ENCODE measurements at regions not wholly inside any gene's neighbourhood (a gene's known extent, or its start where the extent isn't known, plus 50 kb on each side); places are given as distances from the start of the nearest gene placed in this dataset.

DNA sequence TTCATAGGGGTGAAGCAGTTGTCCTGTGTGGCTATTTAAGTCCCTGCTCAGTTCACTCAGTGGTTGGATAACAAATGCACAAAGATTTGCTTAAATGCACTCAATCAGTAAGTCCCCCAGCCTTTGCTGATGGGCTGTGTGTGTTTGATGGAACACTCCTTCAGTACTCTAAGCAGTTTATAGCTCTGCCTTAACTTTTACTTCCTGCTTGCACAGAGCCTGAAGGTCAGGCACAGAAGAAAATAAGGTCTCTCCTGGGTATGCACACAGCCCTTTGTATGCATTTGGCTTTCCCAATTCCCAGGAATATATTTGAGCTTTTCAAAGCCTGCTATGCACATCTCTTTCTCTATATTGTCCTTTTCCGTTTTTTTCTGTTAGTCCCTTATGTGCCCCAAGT is 208.7 kb upstream of the STK17B start:
- Histone ChIP-seq H3K4me2 (no peak overlapping the region), H3K27me3 (no peaks in the 10 kb centered on the region), H3K27ac (no peak overlapping the region), H3K9me3 (ENCODE audit: low read depth) (no peaks in the 10 kb centered on the region), H4K20me1 (ENCODE audit: insufficient read depth, poor library complexity, severe bottlenecking) (no peaks in the 10 kb centered on the region), H3K4me3 (no peak overlapping the region), H3K79me2 (no peaks in the 10 kb centered on the region), H3K36me3 (replicated peaks; ENCODE audit: insufficient read depth, low read depth) (no peaks in the 10 kb centered on the region), H3K9me2 (replicated peaks; ENCODE audit: insufficient read depth) (no peaks in the 10 kb centered on the region), H3K4me1 (ENCODE audit: insufficient read depth) (no peaks in the 10 kb centered on the region), H2AFZ (no peak overlapping the region)
- DNase-seq (ENCODE audit: low spot score), result no peak
- WGBS (ENCODE audit: low lambda C conversion rate, missing lambda C conversion rate), result 86% methylated on average over 1 of the region's 1 CpG
- no peak for TF ChIP-seq EZH2phosphoT487 (IDR thresholded peaks at IDR 0.05; ENCODE audit: low read depth, severe bottlenecking, unreplicated experiment)

DNA sequence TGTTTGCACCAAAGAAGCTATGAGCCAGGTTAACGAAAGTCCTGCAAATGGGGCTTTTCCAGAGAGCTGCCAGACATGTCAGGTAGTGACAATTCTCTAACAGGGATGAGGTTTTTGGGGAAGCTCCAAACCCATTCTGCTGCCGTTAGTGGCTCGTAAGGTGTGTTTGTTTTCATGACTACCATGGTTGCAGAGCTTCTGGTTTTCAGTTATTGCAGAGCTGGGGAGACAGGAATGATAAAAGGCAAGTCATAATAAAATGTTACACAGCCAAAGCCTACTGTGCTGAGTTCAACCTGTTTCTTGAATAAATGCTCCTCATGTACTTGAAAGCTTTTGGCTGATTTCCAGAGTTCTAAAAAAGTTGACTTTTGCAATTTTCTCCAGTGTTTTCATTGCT is 209.2 kb upstream of the STK17B start:
- no peaks in the 10 kb centered on the region for H3K79me2 ChIP-seq
- H2AFZ ChIP-seq, result no peak overlapping the region
- no peaks in the 10 kb centered on the region for H3K9me3 ChIP-seq (ENCODE audit: low read depth)
- no peak overlapping the region for H3K27ac ChIP-seq
- no peaks in the 10 kb centered on the region for H3K27me3 ChIP-seq
- H3K4me1 ChIP-seq (ENCODE audit: insufficient read depth), result no peaks in the 10 kb centered on the region
- 83% methylated on average over 3 of the region's 3 CpGs for WGBS (ENCODE audit: low lambda C conversion rate, missing lambda C conversion rate)
- TF ChIP-seq EZH2 (IDR thresholded peaks at IDR 0.05; ENCODE audit: borderline replicate concordance), result no peak
- TF ChIP-seq, protein P1, sequence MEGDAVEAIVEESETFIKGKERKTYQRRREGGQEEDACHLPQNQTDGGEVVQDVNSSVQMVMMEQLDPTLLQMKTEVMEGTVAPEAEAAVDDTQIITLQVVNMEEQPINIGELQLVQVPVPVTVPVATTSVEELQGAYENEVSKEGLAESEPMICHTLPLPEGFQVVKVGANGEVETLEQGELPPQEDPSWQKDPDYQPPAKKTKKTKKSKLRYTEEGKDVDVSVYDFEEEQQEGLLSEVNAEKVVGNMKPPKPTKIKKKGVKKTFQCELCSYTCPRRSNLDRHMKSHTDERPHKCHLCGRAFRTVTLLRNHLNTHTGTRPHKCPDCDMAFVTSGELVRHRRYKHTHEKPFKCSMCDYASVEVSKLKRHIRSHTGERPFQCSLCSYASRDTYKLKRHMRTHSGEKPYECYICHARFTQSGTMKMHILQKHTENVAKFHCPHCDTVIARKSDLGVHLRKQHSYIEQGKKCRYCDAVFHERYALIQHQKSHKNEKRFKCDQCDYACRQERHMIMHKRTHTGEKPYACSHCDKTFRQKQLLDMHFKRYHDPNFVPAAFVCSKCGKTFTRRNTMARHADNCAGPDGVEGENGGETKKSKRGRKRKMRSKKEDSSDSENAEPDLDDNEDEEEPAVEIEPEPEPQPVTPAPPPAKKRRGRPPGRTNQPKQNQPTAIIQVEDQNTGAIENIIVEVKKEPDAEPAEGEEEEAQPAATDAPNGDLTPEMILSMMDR (IDR thresholded peaks at IDR 0.05; ENCODE audit: poor library complexity), result no peak
- no peak for TF ChIP-seq EZH2phosphoT487 (IDR thresholded peaks at IDR 0.05; ENCODE audit: low read depth, severe bottlenecking, unreplicated experiment)
- H3K4me3 ChIP-seq, result no peak overlapping the region
- no peak for DNase-seq (ENCODE audit: low spot score)
- no peaks in the 10 kb centered on the region for H4K20me1 ChIP-seq (ENCODE audit: insufficient read depth, poor library complexity, severe bottlenecking)
- H3K9me2 ChIP-seq (replicated peaks; ENCODE audit: insufficient read depth), result no peaks in the 10 kb centered on the region
- H3K36me3 ChIP-seq (replicated peaks; ENCODE audit: insufficient read depth, low read depth), result no peaks in the 10 kb centered on the region
- H3K4me2 ChIP-seq, result no peak overlapping the region

DNA sequence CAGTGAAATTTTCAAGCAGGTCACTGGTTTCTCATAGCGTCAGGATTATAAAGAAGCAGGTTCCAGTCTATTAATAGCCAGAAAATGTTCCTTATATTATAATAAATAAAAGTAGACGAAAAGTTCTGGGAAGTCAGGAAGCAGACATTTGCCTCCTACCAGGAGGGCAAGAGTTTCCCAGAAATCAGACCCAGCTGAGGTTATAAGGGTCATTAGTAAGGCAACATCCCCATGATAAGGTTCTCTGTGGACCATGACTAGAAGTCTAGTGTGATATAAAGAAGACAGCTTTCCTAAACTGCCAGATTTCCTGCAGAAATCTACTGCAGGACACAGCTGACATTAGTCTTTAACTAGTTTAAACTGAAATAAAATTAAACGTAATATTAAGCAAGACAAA is 210.1 kb upstream of the STK17B start:
- no peak overlapping the region for H3K4me2 ChIP-seq

DNA sequence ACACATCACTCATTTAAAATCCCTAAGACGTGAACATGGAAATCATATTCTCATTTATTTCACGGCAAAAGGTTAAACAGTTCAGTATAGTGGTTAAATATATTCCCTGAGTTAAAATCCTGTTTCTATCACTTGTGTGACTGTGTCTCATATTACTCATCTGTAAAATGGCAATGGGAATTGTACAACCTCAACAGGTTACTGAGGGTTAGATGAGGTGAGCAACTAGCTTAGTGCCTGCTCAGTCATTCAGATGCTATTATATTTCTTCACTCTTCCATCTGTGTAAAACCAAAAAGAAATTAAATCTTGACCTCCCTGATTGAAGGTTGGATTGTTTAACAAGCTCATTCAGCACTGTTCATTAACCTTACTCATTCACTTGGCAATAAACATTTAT is 212.4 kb upstream of the STK17B start:
- Histone ChIP-seq H3K4me3 (no peak overlapping the region), H4K20me1 (ENCODE audit: insufficient read depth, poor library complexity, severe bottlenecking) (no peaks in the 10 kb centered on the region), H3K4me1 (ENCODE audit: insufficient read depth) (no peaks in the 10 kb centered on the region), H3K27ac (no peak overlapping the region), H3K27me3 (no peaks in the 10 kb centered on the region), H3K36me3 (replicated peaks; ENCODE audit: insufficient read depth, low read depth) (no peaks in the 10 kb centered on the region), H3K9me3 (ENCODE audit: low read depth) (no peaks in the 10 kb centered on the region), H3K79me2 (no peaks in the 10 kb centered on the region), H2AFZ (no peak overlapping the region), H3K4me2 (no peak overlapping the region), H3K9me2 (replicated peaks; ENCODE audit: insufficient read depth) (no peaks in the 10 kb centered on the region)
- WGBS (ENCODE audit: low lambda C conversion rate, missing lambda C conversion rate), result 95% methylated on average over 2 of the region's 2 CpGs
- DNase-seq (ENCODE audit: low spot score), result no peak
- TF ChIP-seq EZH2 (IDR thresholded peaks at IDR 0.05; ENCODE audit: borderline replicate concordance) (no peak), EZH2phosphoT487 (IDR thresholded peaks at IDR 0.05; ENCODE audit: low read depth, severe bottlenecking, unreplicated experiment) (no peak)
- TF ChIP-seq, protein P1 (IDR thresholded peaks at IDR 0.05; ENCODE audit: poor library complexity), result no peak

More for the DNA sequence above, 210.1 kb upstream of the STK17B start:
- WGBS (ENCODE audit: low lambda C conversion rate, missing lambda C conversion rate), result 83% methylated on average over 3 of the region's 3 CpGs
- Histone ChIP-seq H3K79me2 (no peaks in the 10 kb centered on the region), H3K27me3 (no peaks in the 10 kb centered on the region), H3K4me3 (no peak overlapping the region), H3K4me1 (ENCODE audit: insufficient read depth) (no peaks in the 10 kb centered on the region), H3K9me2 (replicated peaks; ENCODE audit: insufficient read depth) (no peaks in the 10 kb centered on the region), H2AFZ (no peak overlapping the region), H3K9me3 (ENCODE audit: low read depth) (no peaks in the 10 kb centered on the region), H3K36me3 (replicated peaks; ENCODE audit: insufficient read depth, low read depth) (no peaks in the 10 kb centered on the region), H3K27ac (no peak overlapping the region), H4K20me1 (ENCODE audit: insufficient read depth, poor library complexity, severe bottlenecking) (no peaks in the 10 kb centered on the region)
- DNase-seq (ENCODE audit: low spot score), result no peak
- TF ChIP-seq EZH2phosphoT487 (IDR thresholded peaks at IDR 0.05; ENCODE audit: low read depth, severe bottlenecking, unreplicated experiment) (no peak), EZH2 (IDR thresholded peaks at IDR 0.05; ENCODE audit: borderline replicate concordance) (no peak)
- TF ChIP-seq, protein P1 (IDR thresholded peaks at IDR 0.05; ENCODE audit: poor library complexity), result no peak

Data from hepatocyte (in vitro differentiated cells).